ENCODE measurements at regions not wholly inside any gene's neighbourhood (a gene's known extent, or its start where the extent isn't known, plus 50 kb on each side); places are given as distances from the start of the nearest gene placed in this dataset.
A peak's percentile ranks its signal among the peaks of the same experiment; 100 is the strongest.

GRCh38 chr14:65320661-65321308 lies 91.7 kb upstream of the FUT8 start:
- no peak for DNase-seq (ENCODE audit: low read depth)

DNA sequence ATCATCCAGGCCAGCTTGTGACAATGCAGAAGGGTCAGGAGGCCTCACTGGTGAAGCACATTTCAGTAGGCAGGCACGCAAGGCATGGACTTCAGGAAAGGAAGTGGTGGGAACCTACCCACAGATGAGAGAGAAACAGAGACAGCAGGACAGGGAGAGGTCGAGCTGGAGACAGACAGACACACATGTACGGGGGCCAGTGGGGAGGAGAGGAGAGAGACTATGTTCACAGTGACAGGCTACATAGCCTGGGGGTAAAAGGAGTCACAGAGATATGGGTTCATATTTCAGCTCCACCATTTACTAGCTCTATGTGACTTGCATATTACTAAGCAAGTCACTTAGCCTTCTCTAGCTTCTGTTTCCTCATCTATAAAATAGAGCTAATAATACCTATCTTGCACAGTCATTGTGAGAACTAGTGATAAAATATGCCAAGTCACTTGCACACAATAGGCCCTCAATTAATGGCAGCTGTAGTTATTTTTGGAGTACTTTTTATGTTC lies 91.1 kb upstream of the FUT8 start:
- no peak for DNase-seq (ENCODE audit: low read depth)

DNA sequence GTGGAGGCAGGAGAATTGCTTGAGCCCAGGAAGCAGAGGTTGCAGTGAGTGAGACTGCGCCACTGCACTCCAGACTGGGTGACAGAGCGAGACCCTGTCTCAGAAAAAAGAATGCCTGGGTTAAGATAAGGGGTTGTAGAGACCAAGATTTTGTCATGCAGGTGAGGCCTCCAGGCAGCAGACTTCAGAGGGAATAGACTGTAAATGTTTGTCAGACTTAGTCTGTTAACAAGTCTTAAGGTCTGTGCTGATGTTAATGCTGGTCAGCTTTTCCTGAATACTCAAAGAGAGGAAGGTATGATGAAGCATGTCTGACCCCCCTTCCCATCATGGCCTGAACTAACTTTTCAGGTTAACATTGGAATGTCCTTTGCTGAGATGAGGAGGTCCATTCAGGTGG lies 83.0 kb upstream of the FUT8 start:
- no peak for DNase-seq (ENCODE audit: low read depth)

GRCh38 chr14:65329911-65330310 lies 82.6 kb upstream of the FUT8 start:
- DNase-seq (ENCODE audit: low read depth) = peak; percentile 80

DNA sequence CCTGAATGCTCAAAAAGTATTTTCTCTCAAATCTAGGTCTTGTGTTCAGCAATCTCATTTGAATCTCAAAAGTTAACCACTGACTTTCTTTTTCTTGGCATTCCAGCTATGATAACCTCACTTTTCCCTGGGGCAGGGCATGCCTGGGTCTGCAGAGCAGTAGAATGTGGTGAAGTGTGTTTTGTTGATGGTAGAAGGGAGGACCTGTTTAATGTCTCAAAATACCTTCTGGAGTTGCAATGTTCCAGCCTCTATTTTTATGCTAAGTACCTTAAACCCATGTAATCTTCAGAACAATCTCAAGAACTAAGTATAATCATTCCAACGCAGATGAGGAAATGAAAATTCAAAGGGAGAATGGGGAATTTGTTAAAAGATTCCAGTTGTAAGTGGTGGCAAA lies 82.1 kb upstream of the FUT8 start:
- DNase-seq (ENCODE audit: low read depth) = no peak

- DNase-seq (ENCODE audit: low read depth) = no peak
Measured at GRCh38 chr14:65331652-65332051, 80.9 kb upstream of the FUT8 start.

- DNase-seq (ENCODE audit: low read depth) = peak; percentile 51
Measured at GRCh38 chr14:65332141-65332871, 80.2 kb upstream of the FUT8 start.

GRCh38 chr14:65333943-65334687 lies 78.4 kb upstream of the FUT8 start:
- no peak for DNase-seq (ENCODE audit: low read depth)

DNA sequence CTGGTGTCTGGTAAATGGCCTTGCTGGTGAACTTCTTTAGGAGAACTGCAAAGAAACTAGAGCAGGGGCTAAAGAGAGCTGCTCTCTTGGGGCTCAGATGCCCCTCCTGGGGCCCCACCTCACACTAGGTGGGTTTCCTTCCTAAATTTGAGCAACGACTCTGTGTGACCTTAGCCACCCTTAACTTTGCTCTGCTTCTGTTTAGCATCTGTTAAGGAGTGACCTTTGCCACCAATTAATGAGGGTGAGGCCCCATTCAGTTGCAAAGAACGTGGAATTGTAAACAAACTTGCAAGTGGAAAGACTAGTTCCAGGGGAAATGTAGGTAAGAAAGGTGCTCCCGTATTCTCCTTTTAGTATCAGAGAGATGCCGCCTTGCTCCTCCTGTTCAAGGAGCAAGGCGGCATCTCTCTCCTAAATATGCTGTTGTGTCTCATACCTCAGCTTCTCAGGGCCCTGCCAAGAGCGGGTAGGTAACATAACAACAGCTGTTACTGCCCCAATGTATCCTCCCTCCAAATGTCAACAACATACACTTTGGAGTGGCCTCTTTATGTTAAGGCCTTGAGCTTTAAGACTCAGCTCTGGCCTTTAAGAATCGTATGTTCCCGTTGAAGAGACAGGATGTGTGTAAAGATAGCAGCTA lies 77.6 kb upstream of the FUT8 start:
- DNase-seq (ENCODE audit: low read depth) = no peak

DNA sequence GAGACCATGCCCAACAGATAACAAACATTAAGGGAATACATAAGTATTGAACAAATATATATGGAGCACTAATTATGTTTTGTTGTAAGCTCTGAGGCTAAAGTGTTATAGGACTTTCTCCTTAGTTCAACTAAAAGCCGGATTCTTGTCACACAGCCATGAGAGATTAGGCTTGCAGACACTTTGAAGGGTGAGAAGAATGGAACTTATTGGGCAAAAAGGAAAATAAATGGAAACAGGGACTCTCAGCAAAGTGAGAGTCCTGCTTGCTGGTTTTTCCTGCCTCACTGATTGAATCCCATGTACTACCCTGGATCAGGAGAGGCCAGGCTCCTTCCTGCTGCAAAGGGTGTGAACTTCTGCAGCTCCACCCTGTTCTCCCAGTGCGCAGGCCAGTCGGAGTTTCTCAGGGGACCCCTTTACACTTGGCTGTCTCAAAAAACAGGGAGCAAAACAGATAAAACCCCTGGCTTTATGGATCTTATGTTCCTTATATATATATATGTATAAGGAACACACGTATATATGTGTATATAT lies 77.1 kb upstream of the FUT8 start:
- DNase-seq (ENCODE audit: low read depth) = no peak

DNA sequence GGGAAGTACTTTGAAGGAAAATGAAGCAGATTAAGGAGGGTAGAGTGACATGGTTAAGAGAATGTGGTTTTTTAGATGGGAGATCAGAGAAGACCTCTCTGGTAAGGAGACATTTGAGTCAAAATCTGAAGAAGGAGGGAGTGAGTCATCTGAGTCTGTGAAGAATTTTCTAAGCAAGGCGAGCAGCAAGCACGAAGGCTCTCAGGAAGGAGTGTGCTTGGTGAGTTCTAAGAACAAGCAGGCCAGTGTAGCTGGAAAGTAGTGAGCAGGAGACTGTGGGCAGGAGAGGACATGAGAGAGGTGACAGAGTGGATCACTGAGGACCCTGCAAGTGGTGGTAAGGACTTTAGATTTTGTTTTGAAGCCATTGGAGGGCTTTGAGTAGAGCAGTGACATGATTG lies 76.3 kb upstream of the FUT8 start:
- DNase-seq (ENCODE audit: low read depth) = no peak

GRCh38 chr14:65339866-65340265 lies 72.7 kb upstream of the FUT8 start:
- DNase-seq (ENCODE audit: low read depth) = no peak

- DNase-seq (ENCODE audit: low read depth) = no peak
Measured at GRCh38 chr14:65344011-65344410, 68.5 kb upstream of the FUT8 start.

DNA sequence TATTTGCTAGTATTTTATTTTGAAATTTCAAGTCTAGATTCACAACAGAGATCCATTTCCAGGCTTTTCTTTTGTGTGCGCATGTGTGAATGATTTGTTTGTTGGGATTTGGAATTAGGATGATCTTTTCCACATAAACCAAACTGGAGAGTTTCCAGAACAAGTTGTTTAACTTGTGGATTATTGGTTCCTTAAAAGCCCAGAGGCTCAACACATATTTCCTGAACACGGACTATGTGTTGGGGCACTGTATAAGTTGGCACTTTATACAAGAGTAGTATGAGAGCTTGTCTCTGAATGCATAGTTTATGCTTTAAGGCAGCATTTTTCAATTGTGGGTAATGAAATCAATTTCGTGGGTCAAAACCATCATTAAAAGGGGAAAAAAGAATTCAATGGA lies 67.3 kb upstream of the FUT8 start:
- no peak for DNase-seq (ENCODE audit: low read depth)

- no peak for DNase-seq (ENCODE audit: low read depth)
Measured at GRCh38 chr14:65346474-65346873, 66.1 kb upstream of the FUT8 start.

GRCh38 chr14:65346895-65347294 lies 65.6 kb upstream of the FUT8 start:
- DNase-seq (ENCODE audit: low read depth) = no peak

DNA sequence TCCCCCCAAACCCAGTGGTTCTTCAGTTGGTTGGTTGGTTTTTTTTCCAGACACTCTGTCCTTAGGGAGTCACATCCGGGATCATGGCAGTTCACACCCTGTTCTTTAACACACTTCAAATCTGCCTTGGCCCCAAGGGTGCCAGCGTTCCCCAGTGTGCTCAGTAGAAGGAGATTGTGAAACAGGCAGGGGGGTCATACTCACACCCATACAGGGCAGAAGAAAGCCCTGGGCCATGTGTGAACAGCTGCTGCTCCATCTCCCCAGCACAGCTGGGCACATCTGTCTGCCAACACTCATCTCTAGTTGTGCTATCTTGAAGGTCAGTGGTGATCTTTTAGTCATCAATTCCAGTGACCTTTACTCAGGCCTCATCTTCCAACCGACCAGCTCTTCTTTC lies 64.4 kb upstream of the FUT8 start:
- no peak for DNase-seq (ENCODE audit: low read depth)

GRCh38 chr14:65349100-65349499 lies 63.4 kb upstream of the FUT8 start:
- no peak for DNase-seq (ENCODE audit: low read depth)

GRCh38 chr14:65351493-65352194 lies 60.9 kb upstream of the FUT8 start:
- no peak for DNase-seq (ENCODE audit: low read depth)

DNA sequence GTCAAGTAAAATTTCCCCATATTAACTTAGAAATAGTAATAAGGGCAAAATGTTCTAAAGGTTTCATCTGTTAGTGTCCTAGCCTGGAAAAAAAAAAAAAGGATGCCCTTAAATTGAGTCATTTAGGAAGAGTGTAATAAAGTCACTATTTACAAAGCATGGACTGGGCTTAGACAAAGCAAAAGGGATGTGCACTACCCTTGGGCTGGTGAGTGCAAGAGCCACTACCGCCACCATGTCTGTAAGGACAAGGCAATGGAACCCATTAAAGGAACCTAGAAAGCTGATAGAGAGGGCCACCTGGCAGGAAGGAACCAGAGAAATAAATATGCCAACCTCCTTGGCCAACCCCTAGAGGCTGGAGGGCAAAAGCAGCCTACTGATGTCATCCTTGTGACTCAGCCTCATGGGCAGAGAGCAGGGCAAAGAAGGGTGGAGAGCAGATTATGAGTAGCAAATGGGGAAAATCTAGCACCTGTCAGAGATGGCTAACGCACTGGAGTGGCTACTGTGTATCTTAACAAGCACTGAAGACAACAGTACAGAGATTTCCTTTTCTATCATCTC lies 59.5 kb upstream of the FUT8 start:
- DNase-seq (ENCODE audit: low read depth) = no peak

GRCh38 chr14:65354131-65354530 lies 58.4 kb upstream of the FUT8 start:
- DNase-seq (ENCODE audit: low read depth) = no peak

All from CMK (cell line).